SH-SY5Y (cell line): ENCODE measurements at regions not wholly inside any gene's neighbourhood (a gene's known extent, or its start where the extent isn't known, plus 50 kb on each side); places are given as distances from the start of the nearest gene placed in this dataset.

ENCODE experiments used
- GATA2 ChIP-seq: IDR thresholded peaks from 2 replicates; pipeline ENCODE4 v1.6.1; 2011; ENCODE audit warnings: mild to moderate bottlenecking, low read depth, low read length
- GATA3 ChIP-seq: IDR thresholded peaks from 2 replicates; pipeline ENCODE4 v1.6.1; 2011; ENCODE audit warnings: low read depth, mild to moderate bottlenecking, low read length, moderate library complexity

DNA sequence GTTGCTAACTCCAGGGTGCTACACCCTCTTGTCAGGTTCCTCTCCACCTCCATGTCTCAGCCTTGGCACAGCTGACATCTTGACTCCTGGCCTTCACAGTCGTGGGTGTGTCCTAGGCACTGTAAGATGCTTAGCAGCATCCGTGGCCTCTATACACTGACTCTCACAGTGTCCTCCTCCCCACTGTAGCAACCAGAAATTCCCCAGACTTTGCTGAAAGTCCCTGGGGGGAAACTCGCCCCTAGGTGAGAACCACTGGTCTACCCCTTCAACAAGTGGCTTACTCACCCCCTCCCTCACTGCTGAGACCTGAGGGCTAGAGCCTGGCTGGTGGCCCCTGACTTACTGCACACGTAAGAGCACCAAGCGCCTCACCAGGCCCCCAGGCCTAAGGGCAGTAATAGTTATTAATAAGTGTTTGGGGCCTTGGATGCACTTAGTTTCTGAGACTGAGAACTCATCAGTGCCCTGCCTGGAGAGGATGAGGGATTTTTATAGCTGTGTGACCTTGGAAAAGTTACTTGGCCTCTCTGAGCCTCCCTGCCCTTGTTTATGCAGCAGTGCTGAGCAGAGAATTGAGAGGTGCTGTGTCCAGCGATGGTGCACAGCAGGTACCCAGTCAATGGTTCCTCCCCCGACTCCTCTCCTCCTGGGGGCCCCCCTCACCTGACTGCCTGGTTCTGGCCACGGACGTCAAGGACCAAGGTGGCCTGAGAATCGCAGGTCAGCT lies 67.1 kb downstream of the RMI2 start:
- no peak for TF ChIP-seq GATA2
- TF ChIP-seq GATA3: no peak

GRCh38 chr16:11412965-11413887 lies 68.0 kb downstream of the RMI2 start:
- TF ChIP-seq GATA2 (no peak), GATA3 (no peak)

DNA sequence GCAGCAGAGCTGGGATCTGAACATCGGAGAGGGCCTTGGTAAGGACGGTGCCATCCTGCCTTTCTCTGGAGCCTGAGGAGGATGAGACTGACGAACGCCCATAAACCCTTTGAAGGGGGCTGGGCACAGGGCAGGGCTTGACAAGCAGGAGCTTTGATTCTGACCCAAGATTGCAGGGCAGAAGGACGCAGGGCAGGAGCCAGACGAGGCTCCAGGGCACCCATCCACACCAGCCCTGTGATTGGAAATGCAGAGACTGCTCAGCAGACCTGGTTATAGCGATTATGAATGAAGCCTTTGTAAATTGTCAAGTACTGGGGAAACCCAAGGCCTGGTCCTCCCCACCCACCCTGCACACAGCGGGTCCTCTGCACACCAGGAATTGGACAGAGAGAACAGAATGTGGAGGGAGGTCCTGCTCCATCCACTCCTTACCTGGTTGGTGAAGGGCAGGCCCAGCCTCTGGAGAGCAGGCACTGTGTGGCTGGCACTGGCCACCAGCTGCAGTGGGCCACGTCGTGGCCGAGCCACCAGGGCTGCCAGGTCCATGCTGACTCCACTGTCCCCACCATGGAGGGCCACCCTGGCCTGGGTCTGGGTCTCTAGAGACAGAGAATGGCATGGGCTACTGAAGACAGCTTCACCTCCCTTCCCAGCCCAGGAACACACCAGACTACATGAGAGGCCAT lies 68.8 kb downstream of the RMI2 start:
- TF ChIP-seq GATA3: no peak
- peak; percentile 44 for TF ChIP-seq GATA2

- TF ChIP-seq GATA3 (no peak), GATA2 (no peak)
Observed at GRCh38 chr16:11414815-11415775, 69.8 kb downstream of the RMI2 start.

DNA sequence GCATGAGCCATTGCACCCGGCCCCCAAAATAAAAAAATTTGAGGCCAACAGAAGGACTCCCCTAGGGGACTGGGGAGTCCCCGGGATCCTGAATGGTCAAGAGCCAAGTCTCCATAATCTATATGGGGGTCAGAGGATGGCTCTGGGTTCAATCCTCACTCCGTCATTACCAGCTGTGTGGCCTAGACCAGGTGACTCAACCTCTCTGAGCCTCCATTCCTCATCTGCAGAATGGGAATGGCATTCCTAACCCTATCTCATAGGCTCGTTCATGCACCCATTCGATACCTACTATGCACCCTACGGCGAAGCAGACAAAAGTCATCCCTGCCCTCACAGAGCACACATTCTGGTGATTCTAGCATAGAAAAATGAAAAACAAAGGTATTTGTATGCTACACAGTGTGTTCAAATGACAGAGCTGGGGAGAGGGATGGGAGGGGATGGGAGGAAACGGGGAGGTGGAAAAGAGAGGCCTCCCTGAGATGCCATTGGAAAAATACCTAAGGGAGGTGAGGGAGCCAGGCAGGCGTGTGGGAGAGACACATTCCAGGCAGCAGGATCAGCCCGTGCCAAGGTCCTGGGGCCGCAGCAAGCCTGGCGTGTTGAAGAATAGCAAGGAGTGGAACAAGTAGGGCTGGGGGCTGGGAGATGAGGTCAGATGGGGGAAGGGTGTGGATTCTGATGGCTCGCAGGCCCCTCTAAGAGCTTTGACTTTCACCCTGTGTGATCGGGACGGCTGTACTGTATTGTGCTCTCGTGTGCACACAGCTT lies 71.2 kb downstream of the RMI2 start:
- no peak for TF ChIP-seq GATA2
- TF ChIP-seq GATA3: no peak

DNA sequence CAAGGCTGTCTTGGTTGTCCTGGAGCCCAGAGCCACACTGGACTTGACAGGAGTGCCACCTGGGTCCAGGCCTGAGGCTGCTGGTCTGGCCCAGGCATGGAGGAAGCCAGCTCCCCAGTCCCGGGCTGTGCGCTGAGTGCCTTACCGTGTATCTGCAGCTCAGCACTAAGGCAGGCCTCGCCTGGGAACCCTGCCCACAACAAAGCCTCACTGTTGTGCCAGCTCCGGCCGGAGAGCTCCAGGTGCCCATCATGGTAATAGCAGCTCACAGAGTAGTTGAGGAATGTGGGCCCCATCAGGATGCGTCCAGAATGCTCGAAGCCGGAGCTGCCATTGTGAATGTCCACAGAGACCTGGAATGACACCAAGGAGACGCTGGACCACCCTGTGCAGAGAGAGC lies 72.2 kb downstream of the RMI2 start:
- TF ChIP-seq GATA3: no peak
- TF ChIP-seq GATA2: no peak

- TF ChIP-seq GATA3 (no peak), GATA2 (no peak)
Observed at GRCh38 chr16:11418506-11418905, 73.2 kb downstream of the RMI2 start.

DNA sequence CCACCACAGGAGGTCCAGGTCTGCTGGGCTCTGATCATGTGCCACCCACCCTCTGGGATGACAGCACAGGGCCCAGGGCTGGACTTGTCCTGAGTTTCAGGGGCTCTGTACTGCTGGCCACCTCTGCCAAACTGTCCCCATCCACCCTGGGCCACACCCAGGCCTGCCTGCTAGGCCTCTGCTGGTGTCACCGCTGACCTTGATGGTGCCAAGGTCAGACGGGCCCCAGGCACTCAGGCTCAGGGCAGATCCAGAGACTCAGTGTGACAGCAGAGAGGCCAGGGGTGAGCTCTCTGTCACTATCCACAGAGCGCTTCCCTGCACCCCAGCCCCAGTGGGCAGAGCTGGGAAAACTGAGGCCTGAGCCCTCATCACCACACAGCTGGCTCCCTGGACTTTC lies 75.6 kb downstream of the RMI2 start:
- no peak for TF ChIP-seq GATA2
- no peak for TF ChIP-seq GATA3

DNA sequence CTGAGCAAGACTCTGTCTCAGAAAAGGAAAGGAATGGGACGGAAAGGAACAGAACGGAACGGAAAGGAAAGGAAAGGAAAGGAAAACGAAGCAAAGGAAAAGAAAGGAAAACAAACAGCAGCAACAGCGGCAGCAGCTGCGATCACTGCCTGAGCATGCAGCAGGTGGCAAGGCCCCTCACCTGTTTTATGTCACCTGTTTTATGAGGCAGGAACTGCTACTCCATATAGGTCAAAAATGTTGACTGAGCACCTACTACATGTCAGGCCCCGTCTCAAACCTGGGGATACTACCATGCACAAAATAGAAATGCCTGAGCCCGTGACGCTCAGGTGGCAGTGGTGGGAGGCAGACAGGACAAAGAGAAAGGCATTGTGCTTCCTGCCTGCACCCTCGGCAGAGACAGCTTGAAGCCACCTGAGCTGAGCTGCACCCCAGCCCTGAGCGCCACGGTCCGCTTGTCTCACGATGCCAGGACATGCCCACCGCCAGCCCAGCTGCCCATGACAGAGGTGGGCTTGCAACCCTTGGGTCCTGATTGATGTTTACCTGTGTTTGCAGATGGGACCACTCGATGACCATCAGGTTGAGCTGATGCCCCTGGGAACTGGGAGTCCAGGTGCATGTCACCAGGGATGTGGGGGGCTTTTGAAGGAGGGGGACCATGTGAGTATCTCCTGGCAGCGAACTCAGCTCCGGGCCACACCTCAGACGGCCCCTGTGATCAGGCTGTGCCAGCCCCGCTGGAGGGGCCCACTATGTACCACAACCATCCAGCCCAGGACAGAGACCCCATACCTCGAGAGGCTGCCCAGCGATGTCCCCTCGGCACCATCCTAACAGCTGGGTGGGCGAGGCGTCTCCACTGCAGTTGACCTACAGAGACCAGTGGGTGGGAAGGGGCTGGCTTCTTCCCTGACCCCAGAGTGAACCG lies 77.4 kb downstream of the RMI2 start:
- no peak for TF ChIP-seq GATA2
- TF ChIP-seq GATA3: no peak

DNA sequence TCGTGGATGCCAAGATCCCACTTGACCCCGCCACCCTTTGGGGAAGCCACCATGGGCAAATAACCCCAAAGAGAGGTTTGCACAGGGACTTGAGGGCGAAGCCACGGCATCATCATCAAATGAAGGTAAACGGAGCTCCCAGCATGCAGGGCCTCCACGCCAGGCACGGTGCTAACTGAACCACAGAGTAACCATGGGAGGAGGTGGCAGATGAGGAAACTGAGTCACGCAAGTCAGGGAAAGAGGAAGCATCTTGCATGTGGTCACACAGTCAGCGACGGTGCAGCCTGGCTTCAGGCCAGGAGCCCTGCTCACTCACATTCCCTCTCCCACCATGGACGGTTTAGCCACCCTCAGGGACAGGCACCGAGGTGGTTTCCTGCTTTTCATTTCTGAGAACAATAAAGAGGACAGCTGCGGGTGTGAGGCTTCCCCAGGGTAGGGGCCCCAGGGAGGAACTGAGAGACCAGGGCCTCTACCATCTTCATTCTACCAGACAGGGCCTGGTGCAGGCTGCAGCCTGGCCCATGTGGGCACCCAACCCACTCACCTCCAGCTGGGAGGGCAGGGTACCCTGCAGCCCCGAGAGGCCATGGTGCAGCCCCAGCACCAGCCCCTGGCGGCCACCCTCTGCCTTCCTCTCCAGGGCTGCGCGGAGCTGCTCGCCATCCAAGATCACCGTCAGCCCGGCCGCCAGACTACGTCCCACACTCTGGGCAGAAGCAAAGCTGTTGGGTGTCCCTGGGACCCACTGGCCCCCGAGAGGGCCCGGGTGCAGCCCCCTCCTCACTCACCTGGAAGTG lies 78.3 kb downstream of the RMI2 start:
- no peak for TF ChIP-seq GATA3
- no peak for TF ChIP-seq GATA2

- TF ChIP-seq GATA2 (no peak), GATA3 (no peak)
Observed at GRCh38 chr16:11424118-11424460, 78.8 kb downstream of the RMI2 start.
